Stimulated activated CD8-positive, alpha-beta memory T cell treated with anti-CD3 and anti-CD28 coated beads, Interleukin-2, amount 100 ng/mL, for 1 hour (primary cell): ENCODE measurements at regions not wholly inside any gene's neighbourhood (a gene's known extent, or its start where the extent isn't known, plus 50 kb on each side); places are given as distances from the start of the nearest gene placed in this dataset.

Source experiments
- DNase-seq, 2 donors: peaks; one replicate each; pipeline ENCODE4 v3.0.0-alpha.2; 2020; ENCODE audit warnings: low read depth in 2 of 2

- no peak for DNase-seq
These were observed 168.0 kb downstream of the FOXO1 start for GRCh38 chr13:40498461-40498860.

GRCh38 chr13:40502236-40502635 lies 164.2 kb downstream of the FOXO1 start:
- DNase-seq, result no peak

- no peak for DNase-seq
These were observed 163.4 kb downstream of the FOXO1 start for GRCh38 chr13:40503011-40503410.

- DNase-seq, result no peak
These were observed 162.4 kb downstream of the FOXO1 start for GRCh38 chr13:40503966-40504591.

GRCh38 chr13:40504641-40505040 lies 161.8 kb downstream of the FOXO1 start:
- no peak for DNase-seq

- no peak for DNase-seq
These were observed 161.2 kb downstream of the FOXO1 start for GRCh38 chr13:40505196-40505595.
